ENCODE measurements at regions not wholly inside any gene's neighbourhood (a gene's known extent, or its start where the extent isn't known, plus 50 kb on each side); places are given as distances from the start of the nearest gene placed in this dataset.
A peak's percentile ranks its signal among the peaks of the same experiment; 100 is the strongest.
"Not testable (repeated sequence)": the region's sequence is repeated elsewhere in the genome, so short reads cannot be mapped to it uniquely, and the experiment has no call there.

DNA sequence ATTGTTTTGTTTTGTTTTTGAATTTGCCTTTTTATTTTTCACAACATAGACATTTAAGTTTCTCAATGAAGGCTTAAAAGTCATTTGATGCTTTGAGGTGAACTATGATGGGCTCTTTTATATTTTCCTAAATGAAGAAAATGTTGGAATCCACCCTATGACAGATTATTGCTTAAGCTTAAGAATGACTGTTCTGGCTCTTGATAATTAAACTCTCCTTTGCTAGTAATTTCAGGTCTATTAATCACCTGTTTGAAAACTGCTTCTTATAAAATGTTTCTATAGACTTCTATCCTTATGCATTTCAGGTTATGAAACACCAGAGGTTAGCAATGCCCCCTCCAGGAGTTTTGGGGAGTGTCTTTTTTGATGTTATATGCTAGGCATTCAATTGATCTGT, 424.1 kb upstream of the DYNLRB2 start:
- no peak for DNase-seq

GRCh38 chr16:80114699-80115098, 426.1 kb upstream of the DYNLRB2 start:
- no peak for DNase-seq

- no peak for DNase-seq
These were observed 426.8 kb upstream of the DYNLRB2 start for GRCh38 chr16:80113873-80114574.

- no peak for DNase-seq
These were observed 431.2 kb upstream of the DYNLRB2 start for GRCh38 chr16:80109581-80109980.

DNA sequence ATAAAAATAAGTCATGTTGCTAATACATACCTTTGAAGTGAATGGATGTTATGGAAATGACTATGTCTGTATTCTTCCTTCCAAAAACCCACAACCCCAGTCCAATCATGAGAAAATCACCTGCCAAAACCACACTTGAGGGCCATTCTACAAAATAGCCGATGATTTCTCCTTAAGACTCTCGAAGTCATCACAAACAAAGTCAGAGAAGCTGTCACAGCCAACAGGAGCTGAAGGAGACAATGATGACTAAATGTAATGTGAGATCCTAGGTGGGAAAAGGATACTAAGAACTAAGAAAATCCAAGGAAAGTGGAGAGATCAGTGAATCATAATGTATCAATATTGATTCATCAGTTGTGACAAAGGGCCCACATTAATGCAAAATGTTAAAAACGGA, 432.9 kb upstream of the DYNLRB2 start:
- no peak for DNase-seq

DNA sequence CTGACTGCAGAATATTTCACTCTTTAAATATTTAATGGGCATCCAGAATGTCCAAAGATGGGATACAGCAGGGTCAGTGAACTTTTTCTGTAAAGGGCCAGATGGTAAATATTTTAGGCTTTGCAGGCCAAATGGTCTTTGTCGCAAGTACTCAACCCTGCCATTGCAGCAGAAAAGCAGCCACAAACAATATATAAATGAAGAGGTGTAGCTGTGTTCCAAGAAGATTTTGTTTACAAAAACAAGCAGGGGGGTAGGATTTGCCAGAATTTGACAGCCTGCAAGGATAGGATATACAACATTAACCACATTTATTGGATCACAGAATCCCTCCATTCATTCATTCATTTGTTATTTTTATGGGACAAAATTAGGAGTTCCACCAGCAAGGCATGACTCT, 435.0 kb upstream of the DYNLRB2 start:
- no peak for DNase-seq

DNA sequence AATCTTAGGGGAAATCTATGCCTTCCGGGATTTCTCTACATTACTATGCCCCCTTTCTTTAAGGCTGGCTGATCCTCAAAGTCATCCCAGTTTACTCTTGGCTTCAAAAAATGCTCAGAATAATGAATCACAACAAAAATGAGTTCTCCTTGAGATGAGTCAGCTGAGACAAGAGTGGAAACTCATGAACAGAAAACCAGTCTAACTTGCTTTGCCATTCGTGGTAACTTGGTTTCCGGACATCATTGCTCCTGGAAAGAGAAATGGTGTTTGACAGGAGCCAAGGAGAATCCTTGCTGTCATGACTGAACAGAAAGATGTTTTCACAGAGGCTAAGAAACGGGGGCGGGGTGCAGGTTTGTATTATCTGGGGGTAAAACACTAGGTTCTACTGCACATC, 435.6 kb upstream of the DYNLRB2 start:
- DNase-seq, result no peak

DNA sequence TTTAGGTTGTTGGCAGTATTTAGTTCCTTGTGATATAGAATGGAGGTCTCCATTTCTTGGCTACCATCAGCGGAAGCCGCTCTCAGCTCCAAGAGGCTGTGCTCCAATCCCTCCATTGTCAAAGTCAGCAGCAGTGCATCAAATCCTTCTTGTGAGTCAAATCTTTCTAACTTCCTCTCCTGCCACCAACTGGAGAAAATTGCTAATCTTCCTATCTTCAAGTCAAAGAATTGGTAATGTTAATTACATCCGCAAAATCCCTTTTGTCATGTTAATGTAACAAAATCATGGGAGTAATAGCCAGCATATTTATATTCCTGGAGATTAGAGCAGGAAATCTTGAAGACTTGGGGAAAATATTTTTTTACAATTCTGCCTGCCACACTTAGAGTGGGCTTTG, 436.4 kb upstream of the DYNLRB2 start:
- no peak for DNase-seq

- no peak for DNase-seq
These were observed 437.3 kb upstream of the DYNLRB2 start for GRCh38 chr16:80103463-80103862.

GRCh38 chr16:80100846-80101451, 439.8 kb upstream of the DYNLRB2 start:
- DNase-seq, result no peak

DNA sequence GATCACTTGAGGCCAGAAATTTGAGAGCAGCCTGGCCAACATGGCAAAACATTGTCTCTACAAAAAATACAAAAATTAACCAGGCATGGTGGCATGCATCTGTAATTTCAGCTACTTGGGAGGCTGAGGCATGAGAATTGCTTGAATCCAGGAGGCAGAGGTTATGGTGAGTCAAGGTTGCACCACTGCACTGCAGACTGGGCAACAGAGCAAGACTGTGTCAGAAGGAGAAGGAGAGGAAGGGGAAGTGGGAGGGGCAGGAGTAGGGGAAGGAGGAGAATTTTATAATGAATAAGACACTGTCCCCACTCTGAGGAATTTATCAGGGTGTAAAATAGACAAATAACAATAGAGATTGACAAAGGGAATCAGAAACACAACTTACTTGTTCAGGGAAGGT, 440.6 kb upstream of the DYNLRB2 start:
- no peak for DNase-seq

GRCh38 chr16:80097098-80097497, 443.7 kb upstream of the DYNLRB2 start:
- no peak for DNase-seq

DNA sequence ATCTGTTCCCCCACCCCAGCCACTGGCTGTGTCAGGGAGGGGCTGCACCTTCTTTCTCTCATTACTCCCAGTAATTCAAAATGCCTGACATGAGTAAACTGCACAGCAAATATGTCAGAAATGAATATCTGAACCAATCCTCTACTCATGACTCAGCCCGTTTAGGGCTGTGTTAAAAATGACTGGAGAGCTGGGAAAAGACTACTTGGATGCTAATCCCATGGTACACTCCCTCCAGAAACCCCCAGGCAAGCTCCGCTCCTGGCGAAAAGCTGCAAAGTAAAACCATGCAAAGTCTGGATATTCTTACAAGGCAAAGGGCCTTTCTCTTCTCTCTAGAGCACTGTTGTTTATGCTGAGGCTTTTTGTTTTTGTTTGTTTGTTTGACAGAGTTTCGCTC, 448.1 kb upstream of the DYNLRB2 start:
- DNase-seq, result no peak

DNA sequence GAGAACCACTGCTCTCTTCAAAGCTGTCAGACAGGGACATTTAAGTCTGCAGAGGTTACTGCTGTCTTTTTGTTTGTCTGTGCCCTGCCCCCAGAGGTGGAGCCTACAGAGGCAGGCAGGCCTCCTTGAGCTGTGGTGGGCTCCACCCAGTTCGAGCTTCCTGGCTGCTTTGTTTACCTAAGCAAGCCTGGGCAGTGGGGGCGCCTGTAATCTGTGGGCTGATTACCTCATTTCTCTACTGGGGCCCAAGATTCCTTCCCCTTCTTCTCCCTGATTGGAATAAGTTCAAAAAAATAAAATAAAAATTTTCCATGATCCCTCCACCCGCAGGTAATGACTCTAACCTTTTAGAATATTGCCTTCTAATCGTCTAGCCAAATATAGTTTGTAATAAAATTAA, 449.3 kb upstream of the DYNLRB2 start:
- not testable (repeated sequence) for DNase-seq

- no peak for DNase-seq
These were observed 455.2 kb upstream of the DYNLRB2 start for GRCh38 chr16:80085606-80086005.

GRCh38 chr16:80084614-80085013, 456.2 kb upstream of the DYNLRB2 start:
- peak; percentile 66 for DNase-seq

- DNase-seq, result no peak
These were observed 456.6 kb upstream of the DYNLRB2 start for GRCh38 chr16:80084163-80084562.

DNA sequence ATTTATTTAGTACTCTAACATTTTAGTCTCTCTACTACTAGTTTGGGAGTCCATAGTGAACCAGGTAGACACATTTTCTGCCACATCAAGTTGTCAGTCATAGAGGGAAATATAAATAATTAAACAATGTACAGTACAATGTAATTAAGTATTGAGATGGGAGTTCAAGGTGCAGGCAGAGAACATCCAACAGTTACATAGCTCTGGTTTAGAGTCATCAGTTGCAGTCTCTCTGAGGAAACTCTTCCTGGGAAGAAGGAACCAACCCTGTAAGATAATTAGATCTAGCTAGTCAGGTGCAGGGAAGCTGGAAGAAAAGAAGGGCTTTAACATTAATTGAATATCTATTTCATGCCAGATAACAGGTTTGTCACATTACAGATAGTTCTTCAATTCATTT, 457.9 kb upstream of the DYNLRB2 start:
- no peak for DNase-seq

DNA sequence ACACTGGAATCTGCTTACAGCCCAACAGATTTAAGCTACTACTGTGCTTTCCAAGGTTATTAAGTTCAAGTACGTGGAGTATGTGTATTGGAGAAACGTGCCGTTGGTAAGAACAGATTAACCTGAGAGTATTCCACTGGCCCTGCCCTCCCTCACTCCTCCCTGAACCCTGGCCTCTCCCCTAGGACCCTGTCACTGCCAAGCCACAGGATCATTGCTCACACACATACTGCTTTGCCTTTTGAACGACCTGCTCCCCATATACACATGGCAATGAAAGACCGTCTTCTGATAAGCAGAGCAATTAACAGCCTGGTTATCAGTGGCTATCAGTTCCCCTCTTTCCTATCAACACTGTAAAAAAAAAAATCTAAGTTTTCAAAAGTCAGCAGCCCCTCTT, 458.9 kb upstream of the DYNLRB2 start:
- no peak for DNase-seq

DNA sequence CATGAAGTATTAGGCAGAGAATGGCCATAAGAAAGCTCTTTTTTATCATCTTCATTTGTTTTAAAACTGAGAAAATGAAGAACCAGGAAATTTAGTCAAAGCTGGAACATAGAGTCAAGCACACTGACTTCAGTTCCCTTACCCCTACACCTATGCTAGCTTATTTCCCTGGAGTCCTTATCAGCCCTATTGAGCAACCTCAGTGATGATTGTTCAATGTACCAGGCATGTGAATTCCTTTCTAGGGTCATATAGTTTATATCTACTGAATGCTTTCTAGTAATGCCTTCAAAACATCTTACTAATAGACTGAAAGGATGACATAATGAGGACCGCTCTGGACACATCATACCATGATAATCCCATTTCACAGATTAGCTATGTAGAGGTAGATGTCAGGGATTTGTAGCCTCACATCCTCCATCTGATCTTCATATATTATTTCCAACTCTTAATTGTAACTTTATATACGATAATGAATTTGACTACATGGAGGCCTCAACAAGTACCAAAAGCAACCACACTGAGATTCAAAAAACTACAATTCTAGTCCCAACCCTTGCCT, 460.4 kb upstream of the DYNLRB2 start:
- no peak for DNase-seq

DNA sequence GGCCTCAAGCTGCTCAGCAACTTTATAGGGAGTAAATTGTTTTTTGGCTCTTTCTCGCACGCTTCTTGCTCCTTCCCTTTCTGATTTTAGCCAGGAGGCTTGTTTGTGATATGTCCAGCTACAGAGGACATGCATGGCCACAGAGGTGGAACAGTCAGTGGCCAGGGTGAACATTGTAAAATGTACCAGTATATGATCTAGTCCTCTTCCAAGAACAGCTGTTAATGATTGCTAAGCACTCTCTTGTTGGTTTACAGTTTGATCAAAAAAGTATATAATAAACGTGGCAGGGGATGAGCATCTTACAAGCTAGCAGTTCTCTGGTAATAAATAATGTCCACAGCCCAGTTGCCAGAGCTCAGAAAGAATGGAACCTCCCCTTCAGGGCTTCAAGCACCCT, 461.7 kb upstream of the DYNLRB2 start:
- no peak for DNase-seq

DNA sequence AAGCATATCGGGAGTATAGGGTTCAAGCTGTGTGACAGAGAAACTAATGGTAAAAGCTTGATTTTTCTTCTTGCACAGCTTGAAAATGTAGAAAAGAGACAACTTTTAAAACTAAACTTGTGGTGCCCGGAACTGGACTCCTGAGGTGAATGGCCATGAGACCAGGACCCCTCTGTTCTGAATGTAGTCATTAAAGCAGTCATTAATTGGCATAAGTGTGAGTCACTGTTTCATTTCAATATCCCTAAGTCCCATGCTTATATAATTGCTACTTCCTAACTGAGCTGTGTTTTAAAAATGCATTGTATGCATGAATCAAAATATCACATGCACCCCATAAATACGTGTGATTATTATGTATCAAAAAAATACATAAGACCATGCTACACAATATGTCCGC, 463.1 kb upstream of the DYNLRB2 start:
- no peak for DNase-seq

DNA sequence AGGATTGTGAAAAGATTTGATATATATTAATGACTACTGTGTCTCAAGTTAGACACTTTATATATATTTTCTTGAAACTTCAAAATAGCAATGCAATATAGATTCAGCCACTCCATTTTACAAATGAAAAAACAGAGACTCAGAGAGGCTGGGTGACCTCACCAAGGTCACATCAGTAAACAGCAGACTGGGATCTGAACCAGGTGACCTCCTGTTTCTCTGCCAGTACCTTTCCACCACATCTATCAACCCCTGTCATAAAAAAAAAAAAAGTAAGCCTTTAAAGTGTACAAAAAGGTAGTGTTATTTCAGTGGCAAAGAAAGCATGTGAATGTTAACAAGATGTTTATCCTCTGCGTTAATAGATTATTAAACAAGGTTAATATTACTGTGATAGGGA, 466.5 kb upstream of the DYNLRB2 start:
- DNase-seq, result no peak

DNA sequence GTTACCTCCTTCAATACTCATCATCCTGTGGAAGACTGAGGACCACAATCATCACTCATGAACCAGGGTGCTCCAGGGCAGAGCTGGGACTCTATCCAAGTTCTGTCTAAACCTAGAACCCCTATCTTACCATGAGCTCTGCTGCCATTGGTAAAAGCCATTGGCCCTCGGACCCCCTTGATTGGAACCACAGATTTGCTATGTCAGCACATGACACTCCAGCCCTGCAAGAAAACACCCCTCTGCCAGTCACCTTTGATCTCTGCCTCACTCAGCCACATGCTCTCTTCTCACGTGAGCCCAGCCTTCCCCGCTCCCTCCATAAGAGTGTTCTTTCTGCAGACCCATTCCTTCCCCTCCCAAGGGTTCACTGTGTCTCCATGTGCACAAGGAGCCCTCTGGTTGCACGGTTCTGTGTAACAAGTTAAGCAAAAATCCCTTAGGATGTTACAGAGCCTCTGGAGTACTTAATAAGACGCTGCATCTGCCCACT, 468.8 kb upstream of the DYNLRB2 start:
- DNase-seq, result no peak

All from midbrain (tissue), 1 donor.